Esophagus muscularis mucosa (tissue), 4 donors: ENCODE measurements at regions not wholly inside any gene's neighbourhood (a gene's known extent, or its start where the extent isn't known, plus 50 kb on each side); places are given as distances from the start of the nearest gene placed in this dataset.

Source experiments
- DNase-seq: peaks from one replicate; pipeline ENCODE4 v3.0.0-alpha.2; 2017; ENCODE audit errors: extremely low spot score
- H3K27ac ChIP-seq, 4 donors: fragments of 200-600 bp; sonication (generic); replicated peaks in 1 of 4; 1 replicate in 3 of 4; 2 replicates in 1 of 4; pipeline ENCODE4 v1.5.1; 2016 to 2019; ENCODE audit warnings: mild to moderate bottlenecking in 1 of 4
- H3K27me3 ChIP-seq, 4 donors: fragments of 200-600 bp; sonication (generic); one replicate each; pipeline versions ENCODE4 v1.5.1 to v1.6.0; 2016 to 2019
- H3K36me3 ChIP-seq, 4 donors: fragments of 200-600 bp; sonication (generic); one replicate each; pipeline ENCODE4 v1.5.1; 2016 to 2019
- H3K4me1 ChIP-seq, 4 donors: fragments of 200-600 bp; sonication (generic); one replicate each; pipeline ENCODE4 v1.5.1; 2016 to 2019
- H3K4me3 ChIP-seq, 4 donors: fragments of 200-600 bp; sonication (generic); 1 replicate in 2 of 4; 2 replicates in 2 of 4; pipeline ENCODE4 v1.5.1; 2016 to 2019; ENCODE audit warnings: mild to moderate bottlenecking in 4 of 4, moderate library complexity in 1 of 4
- H3K9me3 ChIP-seq, 4 donors: fragments of 200-600 bp; sonication (generic); 1 replicate in 3 of 4; 2 replicates in 1 of 4; pipeline ENCODE4 v1.5.1; 2016 to 2019
- CTCF ChIP-seq, 3 experiments: fragments of 200-600 bp in 2 of 3; fragments of 450-650 bp in 1 of 3; sonication (generic) in 2 of 3; IDR thresholded peaks; one replicate each; pipeline ENCODE4 v1.5.1; 2017 to 2019; ENCODE audit warnings: antibody characterized with exemption in 3 of 3, mild to moderate bottlenecking in 2 of 3, moderate library complexity in 1 of 3
- EP300 ChIP-seq: sonication (generic); formaldehyde crosslinking; IDR thresholded peaks from one replicate; pipeline ENCODE4 v1.6.1; 2017; ENCODE audit warnings: antibody characterized with exemption
- POLR2A ChIP-seq: fragments of 450-650 bp; IDR thresholded peaks from one replicate; pipeline ENCODE4 v1.6.1; 2017; ENCODE audit warnings: antibody characterized with exemption, moderate library complexity, mild to moderate bottlenecking, low read depth
- POLR2AphosphoS5 ChIP-seq, 2 donors: sonication (generic); formaldehyde crosslinking; IDR thresholded peaks; one replicate each; pipeline ENCODE4 v1.6.1; 2017; ENCODE audit warnings: antibody characterized with exemption in 2 of 2
- WGBS: methylation state at CpG from one replicate; pipeline ENCODE4 v1.1.5; 2018; 5-methylcytosine and 5-hydroxymethylcytosine counted together
- intact Hi-C: fragments of 100-400 bp; cut with DNase I; formaldehyde crosslinking; loops from one replicate; pipeline ENCODE4 v1.15.1; 2023

DNA sequence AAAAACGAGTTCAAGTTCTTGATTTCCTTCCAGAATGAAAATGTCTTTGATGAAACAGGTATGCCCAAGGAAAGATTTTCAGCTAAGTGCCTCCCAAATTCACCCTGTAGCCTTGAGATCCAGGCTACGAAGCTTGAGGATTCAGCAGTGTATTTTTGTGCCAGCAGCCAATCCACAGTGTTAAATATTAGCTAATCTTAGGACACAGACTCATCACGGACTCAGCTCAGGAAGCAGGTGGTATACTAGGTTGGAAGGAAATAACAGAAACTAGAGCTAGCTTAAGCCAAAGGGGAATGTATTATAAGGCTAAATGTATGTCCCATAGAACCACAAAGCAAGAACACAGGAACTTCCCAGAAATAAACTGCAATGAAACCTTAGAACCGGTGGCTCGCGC is 151.0 kb upstream of the PRSS1 start:
- H3K27me3 ChIP-seq: peaks cover 0 to 37% (median 0%) of the 10 kb centered on the region in 4 donors
- no peak overlapping the region for H3K27ac ChIP-seq
- intact Hi-C loops: no loop called here
- H3K36me3 ChIP-seq: no peaks in the 10 kb centered on the region
- 63% methylated on average over 6 of the region's 6 CpGs for WGBS
- no peak for DNase-seq
- H3K4me1 ChIP-seq: no peaks in the 10 kb centered on the region
- no peaks in the 10 kb centered on the region for H3K9me3 ChIP-seq
- no peak overlapping the region for H3K4me3 ChIP-seq
- TF ChIP-seq CTCF (IDR thresholded peaks at IDR 0.05): no peak
- TF ChIP-seq POLR2A: no peak

DNA sequence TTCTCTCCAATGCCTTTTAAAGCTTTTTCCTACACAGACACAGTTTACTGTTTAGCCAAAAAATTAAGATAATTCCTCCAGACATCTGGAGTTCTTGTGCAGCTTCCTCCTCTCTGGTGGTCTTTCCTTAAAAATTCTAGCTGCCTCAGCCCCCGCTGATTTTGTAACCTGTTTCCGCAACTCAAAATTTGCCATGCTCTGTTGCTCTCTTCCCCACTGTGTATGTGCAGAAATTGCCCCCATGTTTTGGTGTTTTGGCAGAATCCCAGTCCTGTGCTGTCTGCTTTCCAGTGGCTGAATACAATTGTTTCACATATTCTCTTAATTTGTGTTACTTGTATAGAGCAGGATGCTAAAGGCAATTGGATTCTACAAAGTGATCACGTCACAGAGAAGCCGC is 151.7 kb upstream of the PRSS1 start:
- Histone ChIP-seq H3K4me1 (no peaks in the 10 kb centered on the region), H3K27me3 (peaks cover 0 to 37% (median 0%) of the 10 kb centered on the region in 4 donors), H3K27ac (no peak overlapping the region), H3K9me3 (no peaks in the 10 kb centered on the region), H3K36me3 (no peaks in the 10 kb centered on the region), H3K4me3 (no peak overlapping the region)
- WGBS: 81% methylated on average over 4 of the region's 4 CpGs
- intact Hi-C loops: no loop called here
- no peak for TF ChIP-seq POLR2AphosphoS5 (IDR thresholded peaks at IDR 0.05)
- TF ChIP-seq CTCF (IDR thresholded peaks at IDR 0.05): no peak
- TF ChIP-seq EP300: no peak
- TF ChIP-seq POLR2A: no peak
- DNase-seq: no peak

DNA sequence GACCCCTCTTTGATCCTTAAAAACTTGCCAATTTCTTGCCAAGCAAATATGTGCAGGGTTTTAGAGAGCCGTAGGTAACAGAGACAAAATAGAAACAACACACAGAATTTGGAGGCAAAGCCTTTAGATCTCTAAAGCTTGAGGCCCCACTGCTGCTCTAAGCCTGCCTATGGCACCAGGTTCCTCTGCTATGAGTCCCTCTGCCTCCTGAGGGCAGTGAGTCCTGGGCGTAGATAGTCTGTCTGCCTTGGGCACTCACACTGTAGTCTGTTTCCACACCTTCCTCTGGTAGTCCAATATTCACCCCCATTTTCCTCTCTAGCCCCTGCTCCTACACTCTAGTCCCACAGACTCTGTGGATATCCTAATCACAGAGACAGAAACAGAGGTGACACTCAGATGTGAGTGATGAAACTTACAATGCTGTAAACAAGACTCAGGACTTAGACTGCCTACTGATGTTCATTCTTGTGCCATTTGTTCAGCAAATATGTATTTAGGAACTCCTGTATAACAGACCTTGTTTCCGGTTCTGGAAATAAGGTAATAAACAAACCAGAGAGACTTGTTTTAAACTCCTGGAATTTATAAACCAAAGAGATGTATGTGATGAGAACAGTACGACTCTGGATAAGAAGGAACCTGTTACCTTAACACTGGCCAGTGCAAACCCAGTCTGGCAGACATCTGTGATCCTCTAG is 153.3 kb upstream of the PRSS1 start:
- Histone ChIP-seq H3K27ac (no peak overlapping the region), H3K9me3 (no peaks in the 10 kb centered on the region), H3K36me3 (no peaks in the 10 kb centered on the region), H3K4me1 (no peaks in the 10 kb centered on the region), H3K4me3 (no peak overlapping the region), H3K27me3 (peaks cover 0 to 23% (median 0%) of the 10 kb centered on the region in 4 donors)
- intact Hi-C loops: no loop called here
- DNase-seq: no peak
- WGBS: 67% methylated on average over 4 of the region's 4 CpGs
- TF ChIP-seq EP300 (no peak), POLR2A (no peak), CTCF (IDR thresholded peaks at IDR 0.05) (no peak), POLR2AphosphoS5 (IDR thresholded peaks at IDR 0.05) (no peak)

- TF ChIP-seq CTCF (IDR thresholded peaks at IDR 0.05) (no peak), POLR2AphosphoS5 (IDR thresholded peaks at IDR 0.05) (no peak), EP300 (no peak), POLR2A (no peak)
- Histone ChIP-seq H3K27ac (no peak overlapping the region), H3K9me3 (no peaks in the 10 kb centered on the region), H3K4me3 (no peak overlapping the region), H3K36me3 (no peaks in the 10 kb centered on the region), H3K4me1 (no peaks in the 10 kb centered on the region), H3K27me3 (peaks cover 0 to 19% (median 0%) of the 10 kb centered on the region in 4 donors)
- intact Hi-C loops: no loop called here
- no peak for DNase-seq
- 82% methylated on average over 1 of the region's 1 CpG for WGBS
Observed at GRCh38 chr7:142594078-142594477, 155.2 kb upstream of the PRSS1 start.

DNA sequence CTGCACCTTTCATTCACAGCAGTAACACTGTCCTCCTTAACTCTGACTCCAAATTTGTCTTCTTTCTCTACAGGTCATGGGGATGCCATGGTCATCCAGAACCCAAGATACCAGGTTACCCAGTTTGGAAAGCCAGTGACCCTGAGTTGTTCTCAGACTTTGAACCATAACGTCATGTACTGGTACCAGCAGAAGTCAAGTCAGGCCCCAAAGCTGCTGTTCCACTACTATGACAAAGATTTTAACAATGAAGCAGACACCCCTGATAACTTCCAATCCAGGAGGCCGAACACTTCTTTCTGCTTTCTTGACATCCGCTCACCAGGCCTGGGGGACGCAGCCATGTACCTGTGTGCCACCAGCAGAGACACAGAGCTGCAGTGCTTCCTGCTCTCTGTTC is 156.2 kb upstream of the PRSS1 start:
- Histone ChIP-seq H3K4me1 (no peaks in the 10 kb centered on the region), H3K27ac (no peak overlapping the region), H3K27me3 (peaks cover 0 to 15% (median 0%) of the 10 kb centered on the region in 4 donors), H3K4me3 (no peak overlapping the region), H3K36me3 (no peaks in the 10 kb centered on the region), H3K9me3 (no peaks in the 10 kb centered on the region)
- 89% methylated on average over 4 of the region's 4 CpGs for WGBS
- intact Hi-C loops: no loop called here
- DNase-seq: no peak
- TF ChIP-seq CTCF (IDR thresholded peaks at IDR 0.05): no peak
- no peak for TF ChIP-seq POLR2AphosphoS5 (IDR thresholded peaks at IDR 0.05)
- no peak for TF ChIP-seq POLR2A
- no peak for TF ChIP-seq EP300
